ENCODE measurements at regions not wholly inside any gene's neighbourhood (a gene's known extent, or its start where the extent isn't known, plus 50 kb on each side); places are given as distances from the start of the nearest gene placed in this dataset.
"Not testable (repeated sequence)": the region's sequence is repeated elsewhere in the genome, so short reads cannot be mapped to it uniquely, and the experiment has no call there.

DNA sequence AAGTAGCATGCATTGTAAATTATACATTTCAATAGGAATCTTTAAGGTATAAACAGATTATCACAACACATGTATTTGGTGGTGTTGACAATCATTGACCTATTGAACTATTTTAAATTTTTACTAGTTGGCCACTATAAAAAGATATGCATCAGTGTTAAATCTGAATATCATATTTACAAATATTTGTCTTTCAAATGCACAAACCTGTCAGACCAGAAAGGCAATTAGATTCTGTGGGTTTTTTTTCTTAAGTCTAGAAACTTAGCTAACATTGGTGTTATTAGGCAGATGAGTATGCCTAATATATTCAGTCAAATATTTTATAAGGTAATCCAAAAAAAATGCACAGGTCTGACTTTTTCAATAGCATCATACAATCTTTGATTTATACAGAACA lies 241.4 kb upstream of the DGKB start:
- no peak for DNase-seq

DNA sequence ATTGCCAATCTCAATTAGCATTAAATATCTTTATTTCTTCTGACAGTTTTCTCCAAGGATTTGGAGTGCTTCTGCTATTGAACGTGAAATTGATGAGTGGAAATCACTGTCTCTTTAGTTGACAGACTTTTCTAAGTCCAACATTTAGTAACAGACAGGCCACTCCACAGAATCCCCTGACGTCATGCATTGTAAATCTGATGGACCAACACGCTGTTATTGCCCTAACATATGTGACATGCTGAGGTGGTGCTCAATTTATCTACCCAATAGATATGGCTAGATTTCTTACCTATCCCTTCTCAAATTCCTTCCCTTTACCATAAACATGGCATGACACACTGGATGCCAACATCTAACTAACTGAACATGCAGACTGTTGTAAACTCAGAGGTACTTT lies 240.6 kb upstream of the DGKB start:
- DNase-seq = no peak

DNA sequence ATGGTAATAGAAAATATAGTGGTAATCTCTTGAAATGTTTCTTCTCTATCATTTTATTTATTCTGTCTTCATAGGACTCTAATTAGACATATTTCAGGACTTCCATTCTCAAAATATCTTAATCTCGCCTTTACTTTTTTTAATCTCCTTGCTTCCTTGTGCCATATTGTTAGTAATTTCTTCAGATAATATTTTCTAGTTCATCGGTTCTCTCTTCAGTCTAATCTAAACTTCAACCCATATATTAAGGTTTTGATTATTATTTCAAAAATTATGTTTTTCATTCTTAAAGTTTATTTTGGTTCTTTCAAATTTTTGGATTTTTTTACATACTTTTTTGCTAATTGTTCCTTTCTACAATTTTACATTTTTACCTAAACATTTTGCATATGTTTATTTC lies 237.9 kb upstream of the DGKB start:
- no peak for DNase-seq

DNA sequence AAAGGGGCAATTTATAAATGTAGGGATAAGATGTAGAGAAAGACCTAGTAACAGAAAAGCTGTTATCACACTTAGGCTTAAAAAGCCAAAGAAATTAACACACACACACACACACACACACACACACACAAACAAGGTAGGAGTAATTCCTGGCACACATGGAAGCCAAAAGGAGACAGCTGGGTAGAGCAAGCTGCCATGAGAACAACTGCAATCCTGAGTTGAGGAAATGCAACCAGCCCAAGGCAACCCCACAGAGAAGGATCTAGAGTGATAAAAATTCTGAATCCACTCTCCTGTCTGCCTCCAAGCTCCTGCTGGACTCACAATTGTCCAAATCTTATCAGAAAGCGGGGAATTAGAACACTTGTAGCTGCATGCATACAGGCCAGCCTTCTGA lies 229.1 kb upstream of the DGKB start:
- no peak for DNase-seq

DNA sequence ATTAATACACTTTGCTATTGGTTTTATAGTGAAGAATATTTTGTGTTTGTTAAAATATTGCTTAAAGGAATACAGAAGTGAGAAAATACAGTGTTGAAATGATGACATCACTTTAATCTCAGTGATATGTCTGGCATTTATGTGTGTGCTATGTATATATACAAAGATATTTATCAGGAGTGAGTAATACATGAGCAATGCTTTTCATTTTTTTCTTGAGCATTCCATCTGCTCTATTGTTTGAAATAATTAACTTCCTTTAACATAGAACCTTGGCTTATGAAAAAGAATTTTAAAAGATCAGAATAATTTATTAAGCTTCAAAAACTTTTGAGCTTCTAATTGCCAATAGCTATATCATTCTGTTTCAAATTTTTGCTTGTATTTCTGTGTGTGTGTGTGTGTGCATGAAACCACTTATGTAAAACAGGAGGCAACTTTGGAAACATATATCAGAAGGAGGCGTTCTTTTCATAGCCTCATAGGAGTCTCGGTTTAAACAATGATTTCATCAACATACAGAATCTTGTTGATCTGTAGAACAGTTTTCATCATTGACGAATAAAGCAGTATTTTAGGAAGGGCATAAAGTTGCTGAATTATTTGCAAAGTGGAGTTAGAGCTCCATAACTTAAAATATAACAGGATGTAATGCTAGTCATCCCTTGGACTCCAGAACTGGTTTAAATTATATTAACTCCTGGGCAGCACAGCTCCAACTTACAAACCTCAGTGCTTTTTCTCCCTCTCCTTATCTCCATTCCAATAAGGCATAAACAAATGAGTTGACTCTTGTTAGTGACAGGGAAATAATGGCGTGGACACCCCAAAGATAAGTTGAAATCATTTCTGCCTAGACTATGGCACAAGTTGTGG lies 228.4 kb upstream of the DGKB start:
- DNase-seq = no peak

DNA sequence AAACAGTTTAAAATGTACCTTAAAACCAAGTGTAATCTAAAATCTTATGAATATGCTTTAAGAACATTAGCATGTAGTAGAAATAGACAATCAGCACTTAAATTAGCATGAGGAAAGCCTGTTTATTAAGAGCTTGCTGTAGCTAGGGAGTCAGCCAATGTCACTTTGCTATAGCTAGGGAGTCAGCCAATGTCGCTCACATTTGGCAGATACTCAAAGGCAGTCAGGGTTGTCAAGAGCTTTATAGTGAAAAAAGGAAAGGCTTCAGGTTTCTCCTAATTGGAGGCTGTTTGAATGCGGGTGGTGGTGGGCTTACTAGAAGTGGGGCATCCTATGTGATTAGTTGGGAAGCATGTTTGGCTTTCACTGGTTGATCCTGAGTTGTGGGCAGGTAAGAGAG lies 226.2 kb upstream of the DGKB start:
- DNase-seq = no peak

DNA sequence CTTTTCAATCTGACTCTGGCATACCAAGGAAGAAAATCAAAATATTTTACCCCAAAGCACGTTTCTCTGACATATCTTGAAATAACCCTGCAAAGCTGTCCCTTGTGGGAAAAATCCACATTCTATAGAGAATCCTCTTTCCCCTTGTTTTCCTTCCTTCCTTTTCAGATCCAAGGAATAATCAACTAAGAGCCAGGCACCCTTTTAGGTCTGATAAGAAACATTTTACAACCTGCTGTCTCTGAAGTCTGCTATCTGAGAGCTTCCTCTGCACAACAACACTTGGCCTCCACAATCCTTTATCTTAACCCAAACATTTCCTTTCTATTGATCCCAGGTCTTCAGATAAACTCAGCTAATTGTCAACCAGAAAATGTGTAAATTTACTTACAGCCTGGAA lies 224.1 kb upstream of the DGKB start:
- not testable (repeated sequence) for DNase-seq

DNA sequence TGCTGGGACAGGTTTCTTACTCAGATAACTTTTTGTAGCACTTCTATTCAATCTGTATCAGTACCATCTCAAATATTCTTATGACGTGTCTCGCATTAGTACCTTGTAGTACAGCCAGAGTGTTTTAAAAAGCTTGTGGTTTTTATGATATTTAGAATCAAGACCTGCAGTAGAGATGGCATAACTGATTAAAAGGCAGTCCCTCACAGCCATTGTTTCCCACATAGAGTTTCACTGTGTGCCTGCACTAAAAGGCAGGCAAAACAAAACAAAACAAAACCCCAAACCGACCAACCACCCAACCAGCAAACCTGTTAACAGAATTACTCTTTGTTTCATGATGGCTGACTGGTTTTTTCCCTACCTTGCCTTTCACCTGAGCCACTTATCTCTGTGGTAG lies 221.3 kb upstream of the DGKB start:
- no peak for DNase-seq

DNA sequence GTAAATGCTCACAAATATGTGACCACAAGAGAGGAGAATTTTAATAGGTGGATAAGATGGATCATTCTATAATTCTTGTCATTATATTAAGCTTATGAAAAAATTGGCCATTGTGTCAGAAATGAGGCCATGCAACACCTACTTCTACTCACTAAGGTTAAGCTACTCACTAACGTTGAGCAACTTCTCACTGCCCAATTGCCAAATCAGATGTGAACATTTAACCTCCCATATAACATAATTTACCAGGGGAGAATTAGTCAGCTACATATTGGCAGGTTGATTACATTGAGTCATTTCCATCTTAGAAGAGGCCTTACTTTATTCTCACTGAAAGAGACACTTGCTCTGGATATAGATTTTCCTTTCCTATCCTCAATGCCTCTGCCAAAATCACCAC lies 211.2 kb upstream of the DGKB start:
- no peak for DNase-seq

DNA sequence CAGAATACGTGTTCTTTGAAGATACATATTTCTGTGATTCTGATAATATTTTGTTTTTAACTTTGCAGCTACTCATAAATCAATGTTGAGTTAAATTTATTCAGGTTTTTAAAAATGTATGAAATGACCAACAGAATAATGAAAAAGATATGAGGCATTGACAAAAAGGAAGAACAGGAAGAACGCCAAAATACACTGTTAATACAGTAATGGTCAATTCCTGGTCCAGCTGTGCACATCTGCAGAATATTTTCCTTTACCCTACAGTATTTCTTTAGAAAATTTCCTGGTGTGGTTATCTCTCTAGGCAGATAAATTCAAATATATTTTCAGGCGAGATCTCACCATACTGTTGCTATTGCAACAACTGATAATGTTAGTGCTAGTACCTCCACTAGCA lies 203.2 kb upstream of the DGKB start:
- DNase-seq = no peak

DNA sequence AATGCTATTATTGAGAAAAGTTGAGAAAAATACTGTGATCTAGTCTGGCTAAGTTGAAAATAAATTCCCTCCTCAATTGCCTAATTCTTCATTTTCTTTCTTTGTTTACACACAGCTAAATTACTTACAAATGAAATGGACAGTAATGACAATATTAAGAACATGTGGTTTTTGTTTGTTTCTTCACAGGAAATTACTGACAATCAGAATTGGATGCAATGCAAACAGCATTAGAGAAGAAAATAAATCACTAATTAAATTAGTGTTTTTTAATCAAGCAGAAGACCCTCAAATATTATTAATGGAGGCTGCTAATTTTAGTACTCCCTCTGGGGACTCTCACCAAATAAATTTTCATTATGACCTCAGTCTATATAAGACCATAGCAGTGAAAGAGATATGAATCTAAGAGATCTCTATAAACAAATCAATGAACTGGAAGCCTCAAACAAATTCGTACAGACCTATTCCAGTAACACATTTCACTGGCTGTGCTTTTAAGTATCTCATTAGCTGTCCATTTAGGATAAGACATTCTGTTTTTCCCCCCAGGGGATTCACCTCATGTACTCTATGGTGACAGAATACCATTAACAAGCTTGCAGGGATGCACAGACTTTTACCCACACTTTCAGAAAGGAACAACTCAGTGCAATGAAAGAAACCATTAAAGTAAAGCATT lies 202.0 kb upstream of the DGKB start:
- no peak for DNase-seq

DNA sequence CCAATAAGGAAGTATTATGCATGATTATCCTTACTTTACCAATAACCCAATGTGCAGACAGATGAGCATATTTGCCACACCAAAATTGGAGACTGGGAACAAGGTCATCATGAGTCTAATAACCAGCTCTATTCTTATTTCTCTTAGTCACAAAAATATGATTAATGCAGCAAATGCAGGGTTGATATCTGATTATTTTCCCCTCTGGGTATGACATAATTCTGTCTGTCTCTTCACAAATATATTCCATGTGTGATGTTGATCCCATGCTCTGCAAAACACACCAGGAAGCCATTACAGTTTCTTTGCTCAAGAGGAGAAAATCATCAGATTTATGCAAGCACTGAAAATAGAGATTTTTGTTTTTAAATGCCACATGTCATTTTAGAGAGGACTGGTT lies 196.5 kb upstream of the DGKB start:
- no peak for DNase-seq

DNA sequence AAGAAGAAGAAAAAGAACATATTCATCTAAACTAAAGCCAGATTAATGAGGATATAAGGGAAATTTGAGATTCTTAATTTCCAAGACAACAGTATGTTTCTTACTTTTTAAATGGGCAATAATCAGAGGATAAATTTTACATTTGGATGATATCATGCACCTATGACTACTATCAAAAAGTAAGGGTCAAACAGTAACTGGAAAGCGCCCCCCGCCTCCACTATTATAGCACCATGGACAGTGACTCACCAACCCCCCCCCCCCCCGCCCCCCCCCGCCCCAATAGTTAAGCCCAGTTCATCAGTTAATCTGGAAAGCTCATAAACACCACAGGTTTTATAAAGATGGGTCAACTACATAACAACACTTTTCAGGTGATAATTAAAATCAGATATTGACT lies 194.3 kb upstream of the DGKB start:
- no peak for DNase-seq

DNA sequence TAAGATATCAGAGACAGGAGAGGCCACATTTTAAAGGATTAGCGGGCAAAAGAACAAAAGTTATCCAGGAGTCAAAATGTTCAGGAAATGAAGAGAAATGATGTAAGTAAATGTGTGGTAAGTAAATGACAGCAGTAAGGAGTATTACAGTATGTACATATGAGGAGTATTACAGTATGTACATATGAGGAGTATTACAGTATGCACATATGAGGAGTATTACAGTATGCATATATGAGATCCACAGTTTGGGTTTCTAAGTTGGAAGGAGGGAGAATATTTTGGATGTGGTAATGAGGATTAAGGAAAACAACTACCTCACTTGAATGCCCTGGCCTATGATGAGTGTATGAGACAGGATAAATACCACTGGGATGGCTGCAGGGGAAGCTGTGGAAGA lies 192.4 kb upstream of the DGKB start:
- DNase-seq = no peak

DNA sequence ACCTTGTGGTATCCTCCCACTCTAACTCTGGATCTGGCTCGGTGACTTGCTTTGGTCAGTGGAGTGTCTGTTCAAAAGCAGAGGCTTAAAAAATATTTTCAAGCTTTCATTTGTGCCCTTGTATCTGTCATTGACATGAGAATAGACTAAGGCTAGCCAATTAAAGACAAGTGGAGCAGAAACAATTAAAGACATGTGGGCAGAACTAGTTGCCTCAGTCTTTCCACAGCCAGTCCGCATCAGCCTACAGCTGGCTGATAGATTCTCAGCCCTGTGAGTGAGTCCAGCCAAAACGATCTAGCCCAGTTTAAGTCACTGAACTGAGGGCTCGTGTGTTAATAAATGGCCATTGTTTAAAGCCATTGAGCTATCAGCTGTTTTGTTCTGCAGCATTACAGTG lies 185.2 kb upstream of the DGKB start:
- DNase-seq = no peak

DNA sequence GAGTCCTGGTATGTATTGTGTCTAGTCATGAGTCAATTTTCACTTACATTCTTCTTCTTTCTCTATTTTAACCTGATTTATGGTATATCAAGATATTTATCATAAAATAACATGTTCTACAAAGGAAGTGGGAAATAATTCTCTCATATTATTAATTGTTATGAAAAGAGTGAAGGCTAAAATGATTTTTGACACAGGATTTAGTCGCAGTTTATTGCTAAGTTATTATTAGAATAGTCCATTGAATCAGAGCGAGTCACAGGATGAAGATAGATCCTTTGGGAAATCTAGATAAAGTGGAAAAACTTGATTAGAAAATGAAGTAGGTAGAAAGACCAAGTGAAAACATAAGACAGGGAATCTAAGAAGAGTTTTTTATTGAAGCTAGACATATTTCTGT lies 184.3 kb upstream of the DGKB start:
- no peak for DNase-seq

DNA sequence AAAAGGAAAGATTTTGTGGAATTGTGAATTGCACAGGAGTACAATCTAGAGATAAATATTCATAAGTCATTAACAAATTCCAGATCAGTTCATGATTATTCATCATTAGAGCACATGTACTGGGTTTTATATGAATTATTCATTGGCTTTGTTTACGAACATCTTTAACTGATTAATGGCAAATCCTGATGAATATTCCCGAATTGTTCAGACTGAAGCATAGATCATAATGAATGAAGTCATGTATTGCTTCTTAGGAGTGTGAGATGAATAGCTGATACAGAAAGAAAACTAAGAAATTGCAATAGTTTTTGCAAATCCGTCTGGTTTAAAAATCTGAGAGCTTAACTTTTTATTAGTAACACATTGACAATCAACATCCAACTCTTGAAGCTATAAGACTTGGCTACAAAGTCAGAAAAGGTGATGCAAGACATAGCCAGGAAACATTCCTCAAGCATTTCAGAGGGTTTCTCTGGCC lies 183.6 kb upstream of the DGKB start:
- DNase-seq = no peak

DNA sequence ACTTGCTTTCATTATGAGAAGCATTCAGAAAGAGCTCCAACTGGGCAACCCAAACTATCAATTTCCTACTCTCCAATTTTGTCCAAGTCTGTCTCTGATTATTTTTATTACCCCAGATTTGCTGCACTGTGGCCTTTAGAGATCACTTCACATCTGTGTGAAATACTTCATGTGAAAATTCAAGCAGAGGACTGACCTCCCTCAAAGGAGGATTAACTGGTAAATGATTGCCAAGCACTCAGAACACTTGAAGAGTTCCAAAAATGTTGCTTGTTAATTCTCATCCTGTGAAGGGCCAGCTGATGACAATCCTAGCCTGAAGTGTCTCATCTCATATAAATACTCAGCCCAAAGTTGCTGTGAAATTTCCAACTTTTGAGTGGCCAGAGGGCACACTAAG lies 182.8 kb upstream of the DGKB start:
- no peak for DNase-seq

DNA sequence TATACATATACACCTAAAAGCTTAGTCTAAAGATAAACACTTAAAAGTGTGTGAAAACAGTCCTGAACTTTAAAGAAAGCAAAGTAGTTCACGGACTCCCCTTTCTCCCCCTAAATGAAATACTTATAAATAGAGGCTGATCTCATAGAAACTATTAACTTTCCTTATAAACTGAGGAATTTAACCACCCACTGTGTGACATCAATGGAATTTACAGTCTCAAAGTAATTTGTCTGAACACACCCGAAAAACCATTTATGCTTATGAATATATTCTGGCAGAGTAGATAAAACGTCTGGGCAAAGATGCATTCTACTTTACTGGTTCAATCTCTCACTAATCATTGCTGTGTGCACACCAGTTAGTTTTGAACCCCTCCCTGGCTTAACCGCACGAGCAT lies 181.8 kb upstream of the DGKB start:
- DNase-seq = no peak

DNA sequence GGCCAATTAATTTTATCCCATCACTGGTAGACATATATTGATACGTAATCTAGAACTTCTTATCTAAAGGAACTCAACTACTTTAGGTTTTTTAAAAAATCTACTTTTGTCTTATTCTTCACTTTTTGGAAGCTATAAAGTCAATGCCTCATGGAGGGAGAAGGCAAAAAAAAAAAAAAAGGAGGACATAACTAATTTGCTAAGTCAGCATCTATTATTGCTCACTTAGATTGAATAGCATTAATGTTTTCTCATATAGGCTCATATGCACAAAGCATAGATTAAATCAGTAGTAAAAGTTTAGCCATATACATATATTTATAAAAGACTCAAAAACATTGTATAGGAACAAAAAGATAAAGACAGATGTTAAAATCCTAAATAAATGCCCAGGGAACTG lies 179.3 kb upstream of the DGKB start:
- no peak for DNase-seq

DNA sequence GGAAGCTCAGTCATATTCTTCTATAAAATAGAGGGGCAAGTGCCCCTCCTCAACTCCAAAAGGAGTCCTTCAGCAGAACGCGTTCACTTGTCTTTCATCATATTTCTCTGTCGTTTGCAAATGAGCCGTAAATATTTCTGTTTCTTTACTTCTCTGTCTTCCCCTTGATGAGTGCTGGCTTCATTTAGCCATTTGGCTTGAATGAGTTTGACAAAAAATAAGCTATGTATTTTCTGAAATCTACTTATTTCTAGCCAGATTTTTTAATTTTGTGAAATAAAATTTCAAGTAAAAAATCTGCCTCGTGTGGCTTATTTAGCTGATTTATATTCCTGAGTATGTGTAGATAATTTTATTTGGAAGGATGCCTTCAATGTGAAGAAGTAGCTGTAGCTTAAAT lies 170.8 kb upstream of the DGKB start:
- DNase-seq = no peak

DNA sequence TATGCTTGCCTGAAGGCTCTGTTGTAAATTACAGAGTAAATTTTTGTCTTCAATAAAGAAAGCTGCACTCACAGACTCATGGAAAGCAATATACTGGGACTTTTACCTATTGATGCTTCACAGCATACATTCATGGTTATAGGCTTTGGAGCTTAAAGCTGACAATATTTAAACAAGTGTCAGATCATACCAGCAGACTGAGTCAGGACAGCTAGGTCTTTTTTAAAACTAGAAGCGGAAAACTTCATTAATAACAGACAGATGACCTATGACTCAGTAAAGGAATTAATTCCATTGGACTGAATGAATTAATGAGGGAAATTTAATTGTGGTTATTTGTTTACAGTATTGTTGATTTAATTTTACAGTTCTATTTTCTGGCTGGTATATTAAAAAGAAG lies 165.8 kb upstream of the DGKB start:
- DNase-seq = no peak

DNA sequence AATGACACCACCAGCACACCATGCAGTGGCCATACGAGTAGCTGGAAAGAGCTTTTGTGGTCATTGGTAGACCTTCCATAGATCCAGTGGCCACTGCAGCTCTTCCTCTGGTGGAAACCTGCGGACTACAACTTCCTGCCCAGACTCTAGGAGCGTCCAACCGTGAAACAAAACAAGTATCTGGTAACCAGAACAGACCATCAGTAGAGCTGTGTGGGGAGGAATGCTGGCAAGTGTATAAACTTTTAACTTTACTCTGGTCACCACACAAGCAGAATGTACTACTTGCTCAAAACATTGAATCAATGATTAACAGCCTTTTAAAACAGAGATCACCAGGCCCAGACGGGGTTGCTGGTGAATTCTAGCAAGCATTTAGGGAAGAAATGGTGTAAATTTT lies 154.7 kb upstream of the DGKB start:
- no peak for DNase-seq

DNA sequence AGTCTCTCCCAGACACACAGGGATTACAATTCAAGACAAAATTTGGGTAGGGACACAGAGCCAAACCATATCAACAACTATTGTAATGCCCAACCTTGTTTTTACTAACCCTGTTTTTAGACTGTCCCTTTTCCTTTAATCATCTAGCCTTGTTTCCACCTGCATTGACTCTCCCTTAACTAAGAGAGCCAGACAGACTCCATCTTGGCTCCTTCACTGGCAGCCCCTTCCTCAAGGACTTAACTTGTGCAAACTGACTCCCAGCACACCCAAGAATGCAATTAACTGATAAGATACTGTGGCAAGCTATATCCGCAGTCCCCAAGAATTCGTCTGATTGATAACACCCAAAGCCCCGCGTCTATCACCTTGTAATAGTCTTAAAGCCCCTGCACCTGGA lies 151.8 kb upstream of the DGKB start:
- DNase-seq = not testable (repeated sequence)

DNA sequence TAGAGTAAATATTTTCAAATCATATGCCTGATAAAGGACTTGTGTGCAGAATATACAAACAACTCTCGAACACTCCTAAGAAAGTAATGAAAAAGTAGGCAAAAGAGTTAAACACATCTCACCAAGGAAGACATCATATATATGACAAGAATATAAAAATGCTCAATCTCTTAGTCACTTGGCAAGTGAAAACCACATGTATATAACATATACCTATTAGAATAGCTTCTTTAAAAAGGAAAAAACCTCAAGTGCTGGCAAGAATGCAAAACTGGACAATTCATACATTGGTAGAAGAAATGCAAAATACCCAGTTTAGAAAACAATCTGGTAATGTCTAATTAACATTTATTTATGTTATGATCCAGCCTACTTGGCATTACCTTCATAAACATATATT lies 146.6 kb upstream of the DGKB start:
- no peak for DNase-seq

All from CD4-positive, alpha-beta T cell treated with Interleukin-17A for 1 hour (primary cell).